GM19240 (cell line): ENCODE measurements at regions not wholly inside any gene's neighbourhood (a gene's known extent, or its start where the extent isn't known, plus 50 kb on each side); places are given as distances from the start of the nearest gene placed in this dataset.

Source experiments
- DNase-seq: peaks from one replicate; pipeline ENCODE4 v3.0.0; 2011; ENCODE audit warnings: low spot score; ENCODE audit not compliant: insufficient read length

DNA sequence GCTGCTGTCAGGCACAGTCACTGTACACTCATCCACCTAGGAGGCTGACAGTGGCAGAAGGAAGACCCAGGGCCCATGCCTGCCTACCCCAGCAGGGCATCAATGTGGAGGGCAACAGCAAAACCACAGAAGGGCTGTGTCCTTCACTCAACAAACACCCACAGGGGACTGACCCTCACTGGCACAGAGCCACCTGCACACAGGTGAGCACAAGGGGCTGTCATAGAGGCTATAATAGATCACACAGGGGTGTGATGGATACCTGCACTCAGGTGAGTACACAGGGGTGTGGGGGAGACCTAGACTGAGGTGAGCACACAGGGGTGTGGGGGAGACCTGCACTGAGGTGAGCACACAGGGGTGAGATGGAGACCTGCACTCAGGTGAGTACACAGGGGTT lies 132.8 kb upstream of the TCERG1L start:
- no peak for DNase-seq

DNA sequence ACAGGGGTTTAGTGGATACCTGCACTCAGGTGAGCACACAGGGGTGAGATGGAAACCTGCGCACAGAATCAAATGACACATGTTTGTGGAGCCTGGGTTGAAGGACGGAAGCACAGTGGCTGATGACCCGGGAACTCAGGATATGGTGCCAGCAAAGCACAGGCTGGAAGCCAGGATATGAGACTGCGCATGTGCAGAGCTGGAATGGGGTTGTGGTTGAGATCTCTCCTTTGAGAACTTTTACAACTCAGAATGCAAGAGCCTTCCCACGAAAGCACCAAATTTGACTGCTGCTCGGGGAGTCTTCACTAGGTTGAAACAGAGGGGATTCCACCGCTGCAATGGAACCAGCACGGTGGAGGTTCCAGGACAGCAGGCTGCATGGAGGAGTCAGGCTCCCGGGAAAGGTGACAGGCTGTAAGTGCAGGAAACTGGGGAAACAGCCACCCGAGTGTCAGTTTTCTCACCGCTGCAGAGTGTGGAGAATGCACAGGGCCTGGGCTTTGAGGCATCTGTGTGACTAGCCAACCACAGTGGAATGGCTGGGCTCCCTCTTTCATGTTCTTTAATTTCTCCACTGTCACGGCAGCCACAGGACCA lies 133.4 kb upstream of the TCERG1L start:
- DNase-seq, result no peak

DNA sequence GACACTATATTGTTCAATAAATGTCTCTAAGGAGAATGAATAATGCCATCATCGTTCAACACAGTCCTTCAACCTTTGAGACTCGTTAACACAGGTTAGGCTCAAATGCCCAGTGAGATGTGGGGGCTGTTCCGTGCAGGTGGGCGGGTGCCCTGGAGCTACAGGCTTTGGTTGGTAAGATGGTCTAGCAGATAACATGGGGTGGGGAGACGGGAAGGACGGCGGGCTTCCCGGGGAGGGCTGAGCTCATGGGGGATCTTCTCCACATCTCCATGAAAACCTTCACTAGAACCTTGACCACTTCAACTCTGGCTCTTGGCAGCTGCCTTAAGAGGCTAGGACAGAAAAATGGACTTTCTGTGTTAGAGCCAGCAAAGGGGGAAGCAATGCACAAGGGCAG lies 134.1 kb upstream of the TCERG1L start:
- no peak for DNase-seq

DNA sequence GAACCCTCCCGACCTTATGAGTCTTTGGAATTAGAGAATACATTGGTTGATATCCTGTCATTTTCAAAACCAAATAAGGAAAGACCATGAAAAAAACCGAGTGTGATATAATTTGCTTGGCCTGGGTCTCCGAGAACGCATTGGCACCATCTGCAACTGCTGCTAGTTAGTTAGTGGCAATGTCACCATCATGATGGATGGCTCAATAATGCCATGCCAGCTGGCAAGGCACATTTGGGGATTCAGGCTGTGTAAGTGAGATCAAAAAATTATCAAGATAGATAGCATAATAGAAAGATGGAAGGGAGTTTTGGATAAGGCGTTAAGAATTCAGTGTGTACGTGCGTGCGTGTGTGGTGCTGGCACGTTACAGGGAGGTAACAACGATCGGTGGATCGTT lies 134.7 kb upstream of the TCERG1L start:
- no peak for DNase-seq

DNA sequence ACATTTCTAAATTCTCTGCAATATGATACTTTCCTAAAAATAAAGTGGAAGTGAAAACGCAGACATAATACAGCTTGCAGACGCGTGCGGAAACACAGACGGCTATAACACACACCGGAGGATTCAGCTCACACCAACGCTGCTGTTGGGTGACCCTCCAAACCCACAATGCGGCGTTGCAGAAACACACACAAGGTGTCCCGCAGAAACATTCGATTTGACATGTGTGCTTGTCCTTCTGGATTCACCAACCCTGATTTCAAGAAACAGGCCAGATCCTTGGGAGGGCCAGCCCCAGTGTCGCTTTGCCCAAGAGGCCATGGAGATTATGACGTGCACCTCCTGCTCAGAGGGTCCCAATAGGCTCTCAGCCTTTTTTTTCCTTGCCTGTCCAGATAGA lies 136.7 kb upstream of the TCERG1L start:
- DNase-seq, result no peak

DNA sequence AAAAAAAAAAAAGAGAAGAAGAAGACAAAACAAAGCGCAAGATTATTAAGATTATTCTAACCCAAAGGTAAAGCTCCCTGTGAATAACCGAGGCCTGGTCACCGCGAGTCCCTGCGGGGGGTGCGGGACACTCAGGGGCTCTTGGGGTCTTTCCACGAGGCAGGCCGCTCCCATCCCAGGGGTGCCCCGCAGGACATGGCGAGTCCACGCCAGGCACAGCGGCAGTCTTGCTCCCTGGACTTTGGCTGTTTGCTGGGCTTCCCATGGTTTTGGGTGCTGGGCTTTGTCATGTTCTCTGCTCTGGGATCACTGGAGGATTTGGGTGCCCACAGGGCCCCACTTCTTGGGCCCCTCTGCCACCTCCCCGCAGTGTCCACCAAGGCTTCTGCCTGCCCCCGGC lies 137.4 kb upstream of the TCERG1L start:
- no peak for DNase-seq

DNA sequence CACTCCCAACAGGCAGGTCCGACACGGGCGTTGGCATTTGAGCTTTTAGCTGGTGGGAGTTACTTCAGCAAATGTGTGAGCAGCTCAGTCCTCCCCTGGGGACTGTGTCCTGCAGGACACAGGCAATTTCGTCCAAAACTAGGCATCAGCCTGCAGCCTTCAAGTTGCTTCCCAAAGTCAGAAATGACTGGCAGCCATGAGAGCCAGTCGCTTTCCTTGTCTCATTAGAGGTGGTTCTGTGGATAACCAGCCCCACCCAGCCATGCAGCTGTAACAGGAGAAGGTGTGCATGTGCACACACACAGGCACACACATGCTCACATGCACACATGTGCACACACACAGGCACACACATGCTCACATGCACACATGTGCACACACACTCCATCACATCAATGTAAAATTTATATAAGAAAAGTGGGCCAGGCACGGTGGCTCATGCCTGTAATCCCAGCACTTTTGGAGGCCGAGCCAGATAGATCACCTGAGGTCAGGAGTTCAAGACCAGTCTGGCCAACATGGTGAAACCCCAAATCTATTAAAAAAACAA lies 138.8 kb upstream of the TCERG1L start:
- no peak for DNase-seq

DNA sequence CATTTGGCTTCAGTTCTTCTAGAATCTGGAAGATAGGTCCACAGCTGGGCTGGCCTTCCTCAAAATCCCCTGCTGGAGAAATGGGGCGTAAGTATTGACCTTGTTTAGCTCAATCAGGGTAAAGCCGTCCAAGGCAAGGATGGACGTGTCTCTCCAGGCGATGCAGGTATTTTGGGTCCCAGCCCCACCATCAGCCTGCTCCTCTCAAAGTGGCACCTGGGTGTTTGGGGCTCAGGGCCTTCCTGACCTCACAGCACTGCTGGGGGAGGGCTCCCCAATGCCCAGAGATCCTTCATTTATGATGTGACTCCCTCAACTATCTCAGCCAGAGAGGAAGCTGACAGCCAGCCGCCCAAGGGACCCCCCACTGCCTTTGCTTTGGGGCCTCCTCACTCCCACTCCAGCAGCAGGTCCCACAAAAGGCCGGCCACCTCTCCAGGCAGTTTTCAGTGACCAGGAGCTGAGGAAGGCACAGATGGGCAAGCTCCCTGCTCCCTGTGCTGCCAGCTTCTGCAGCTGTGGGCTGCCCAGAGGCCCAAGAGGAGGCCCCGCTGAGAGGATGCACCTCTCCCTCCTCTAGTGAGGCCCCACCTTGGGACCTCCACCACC lies 140.0 kb upstream of the TCERG1L start:
- no peak for DNase-seq

DNA sequence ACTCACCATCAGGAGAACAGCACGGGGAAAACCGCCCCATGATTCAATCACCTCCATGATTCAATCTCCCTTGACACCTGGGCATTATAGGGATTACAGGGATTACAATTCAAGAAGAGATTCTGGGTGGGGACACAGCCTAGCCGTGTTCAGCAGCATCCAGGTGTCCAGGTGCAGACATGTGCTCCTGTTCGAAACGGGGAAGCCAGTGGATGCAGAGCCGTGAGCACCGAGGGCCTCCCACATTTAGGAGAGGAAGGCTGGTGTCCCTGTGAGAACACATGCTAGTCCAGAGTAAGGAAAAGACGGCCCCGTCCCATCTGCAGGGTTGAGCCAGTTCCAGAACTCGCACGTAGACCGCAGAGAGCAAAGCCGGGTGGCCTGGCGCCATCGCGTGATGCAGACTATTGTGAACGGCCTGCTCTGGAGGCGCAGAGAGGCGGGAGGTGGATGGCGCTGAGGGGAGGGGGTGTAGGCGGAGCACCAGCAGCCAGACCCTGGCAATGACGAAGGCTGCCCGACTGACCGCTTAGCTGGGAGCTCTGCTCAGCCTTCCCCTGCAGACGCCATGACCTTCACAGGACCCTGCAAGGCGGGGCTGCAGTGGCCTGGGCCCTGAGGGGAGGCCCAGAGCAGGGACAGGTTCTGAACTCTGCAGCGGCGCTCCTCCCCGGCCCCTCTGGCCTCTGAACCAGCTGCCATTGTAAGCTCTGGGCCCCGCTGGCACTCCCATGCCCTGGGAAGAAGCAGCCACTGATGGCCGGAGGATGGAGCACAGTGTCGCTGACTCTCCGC lies 141.6 kb upstream of the TCERG1L start:
- no peak for DNase-seq

DNA sequence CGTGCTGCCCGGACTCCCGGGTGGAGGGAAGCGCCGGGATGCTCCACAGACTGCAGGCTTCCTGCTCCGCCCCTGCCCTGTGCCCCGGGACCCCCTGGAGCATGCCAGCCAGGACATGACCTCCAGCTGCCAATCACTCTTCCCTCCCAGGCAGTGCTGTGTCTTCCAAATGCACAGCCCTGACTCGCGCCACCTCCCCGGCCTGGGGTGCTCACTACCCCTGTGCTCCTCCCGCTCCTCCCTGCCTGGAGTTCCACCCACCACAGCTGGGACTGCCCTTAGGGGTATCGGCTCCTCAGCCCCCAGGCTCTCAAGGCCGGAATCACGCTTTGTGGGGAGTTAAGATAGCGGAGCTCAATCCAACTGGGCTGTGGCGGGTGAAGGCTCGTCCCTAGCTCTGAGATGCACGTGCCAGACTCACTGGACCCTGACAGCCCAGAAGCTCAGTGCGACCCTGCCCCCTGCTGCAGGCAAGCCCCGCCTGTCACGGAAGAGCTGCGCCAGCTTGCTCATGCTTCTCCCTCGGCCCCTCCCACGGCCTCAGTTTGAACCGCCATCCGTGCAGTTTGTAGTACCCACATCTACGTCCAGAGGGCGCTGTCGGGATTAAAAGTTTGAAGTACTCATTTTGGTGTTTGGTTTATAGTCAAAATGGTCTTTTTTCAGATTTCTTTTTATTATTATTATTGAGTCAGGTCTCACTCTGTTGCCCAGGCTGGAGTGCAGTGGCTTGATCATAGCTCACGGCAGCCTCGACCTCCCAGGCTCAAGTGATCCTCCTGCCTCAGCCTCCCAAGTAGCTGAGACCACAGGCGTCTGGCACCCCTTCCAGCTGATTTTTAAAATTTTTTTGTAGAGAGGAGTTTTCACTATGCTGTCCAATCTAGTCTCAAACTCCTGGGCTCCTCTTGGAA lies 142.5 kb upstream of the TCERG1L start:
- no peak for DNase-seq

DNA sequence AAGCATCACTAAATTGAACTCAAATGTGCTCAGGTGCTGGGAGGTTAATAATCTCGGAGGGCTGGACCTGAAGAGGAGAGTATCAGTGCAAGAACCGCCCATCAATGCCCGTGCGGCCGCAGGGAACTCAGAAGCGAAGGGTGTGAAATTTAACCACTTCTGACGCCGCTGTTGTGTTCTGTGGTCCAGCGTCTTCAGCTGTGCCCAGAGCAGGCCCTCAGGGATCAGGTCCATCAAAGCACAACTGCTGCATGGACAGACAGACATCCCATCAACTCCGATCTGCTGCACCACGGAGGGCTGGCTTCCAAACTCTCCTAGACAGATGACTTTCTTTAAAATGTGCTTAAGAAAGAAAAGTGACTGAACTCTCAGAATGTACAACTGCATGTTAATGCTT lies 144.9 kb upstream of the TCERG1L start:
- no peak for DNase-seq

DNA sequence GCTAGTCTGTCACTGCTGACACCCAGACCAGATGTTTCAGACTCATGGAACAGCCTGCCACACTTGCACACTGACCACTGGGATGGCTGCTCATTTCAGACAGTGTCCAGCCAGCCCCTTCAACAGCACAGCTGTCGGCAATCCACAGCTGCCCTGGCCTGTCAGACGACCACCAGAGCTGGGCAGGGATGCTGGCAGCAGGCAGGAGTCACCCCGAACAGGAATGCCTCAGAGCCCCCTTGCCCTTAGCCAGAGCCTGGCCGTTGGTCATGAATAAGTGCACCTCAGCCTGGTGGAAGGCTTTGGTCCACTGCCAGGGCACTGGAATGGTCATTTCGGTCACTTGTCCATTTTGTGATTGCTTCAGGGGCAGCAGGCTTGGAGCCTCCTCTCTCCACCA lies 149.6 kb upstream of the TCERG1L start:
- DNase-seq, result no peak

DNA sequence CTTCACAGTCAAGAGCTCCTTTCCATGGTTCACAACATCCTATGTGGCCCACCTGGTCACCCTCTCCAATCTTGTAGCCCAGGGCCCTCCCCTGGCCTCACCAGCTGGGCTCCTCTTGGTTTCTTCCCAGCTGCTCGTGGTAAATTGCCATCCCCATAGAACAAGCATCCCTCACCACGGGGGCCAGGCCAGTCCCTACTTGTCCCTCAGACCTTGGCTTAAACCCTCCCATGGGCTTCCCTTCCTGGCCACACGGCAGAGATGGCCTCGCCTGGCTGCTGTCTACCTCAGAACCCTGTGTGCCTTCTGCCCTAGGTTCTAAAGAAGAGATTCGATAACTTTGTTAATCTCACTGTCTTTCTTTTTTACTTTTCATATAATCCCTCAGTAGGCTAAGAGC lies 153.3 kb upstream of the TCERG1L start:
- no peak for DNase-seq

DNA sequence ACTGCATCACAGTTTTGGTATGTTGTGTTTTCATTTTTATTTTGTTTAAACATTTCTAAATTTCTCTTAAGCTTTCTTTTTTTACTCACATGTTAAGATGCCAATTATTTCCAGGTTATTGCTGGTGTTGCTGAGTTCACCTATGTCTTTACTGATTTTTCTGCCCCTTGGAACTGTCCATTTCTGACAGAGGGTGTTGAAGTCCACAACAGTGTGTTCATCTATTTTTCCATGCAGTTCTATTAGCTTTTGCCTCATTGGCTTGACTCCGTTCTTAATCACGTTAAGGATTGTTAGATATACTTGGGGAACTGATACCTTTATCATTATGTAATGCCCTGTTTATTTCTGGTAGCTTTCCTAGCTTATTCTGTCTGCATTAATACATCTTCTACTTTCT lies 158.0 kb upstream of the TCERG1L start:
- no peak for DNase-seq

DNA sequence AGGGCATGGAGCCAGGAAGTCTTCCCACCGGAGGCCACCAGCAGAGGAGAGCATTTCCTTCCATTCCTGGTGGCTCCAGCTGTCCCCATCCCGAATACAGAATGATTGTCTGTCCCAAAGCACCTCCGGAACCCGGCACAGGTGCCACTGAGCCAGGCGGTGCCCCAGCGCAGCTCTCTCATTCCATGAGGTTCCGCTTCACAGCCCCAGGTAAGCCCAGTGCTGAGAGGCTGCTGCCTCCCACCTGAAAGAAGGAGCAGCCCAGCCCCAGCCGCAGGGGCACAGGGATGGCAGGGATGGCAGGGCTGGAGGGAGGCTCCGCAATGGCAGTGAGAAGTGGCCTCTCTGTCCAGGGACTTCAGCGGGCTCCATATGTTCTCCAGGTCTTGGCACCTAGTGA lies 162.1 kb upstream of the TCERG1L start:
- no peak for DNase-seq

DNA sequence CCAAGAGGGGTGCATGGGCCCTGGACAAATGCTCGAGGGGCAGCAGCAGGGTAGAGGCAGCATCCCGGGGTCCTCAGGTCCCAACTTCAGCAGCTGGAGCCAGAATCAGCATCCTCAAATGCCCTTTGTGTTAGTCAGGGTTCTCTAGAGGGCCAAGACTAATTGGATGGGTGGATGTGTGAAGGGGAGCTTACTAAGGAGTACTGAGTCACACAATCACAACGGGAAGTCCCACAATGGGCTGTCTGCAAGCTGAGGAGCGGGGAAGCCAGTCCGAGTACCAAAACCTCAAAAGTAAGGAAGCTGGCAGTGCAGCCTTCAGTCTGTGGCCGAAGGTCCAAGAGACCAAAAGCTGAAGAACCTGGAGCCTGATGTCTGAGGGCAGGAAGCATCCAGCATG lies 162.9 kb upstream of the TCERG1L start:
- no peak for DNase-seq

DNA sequence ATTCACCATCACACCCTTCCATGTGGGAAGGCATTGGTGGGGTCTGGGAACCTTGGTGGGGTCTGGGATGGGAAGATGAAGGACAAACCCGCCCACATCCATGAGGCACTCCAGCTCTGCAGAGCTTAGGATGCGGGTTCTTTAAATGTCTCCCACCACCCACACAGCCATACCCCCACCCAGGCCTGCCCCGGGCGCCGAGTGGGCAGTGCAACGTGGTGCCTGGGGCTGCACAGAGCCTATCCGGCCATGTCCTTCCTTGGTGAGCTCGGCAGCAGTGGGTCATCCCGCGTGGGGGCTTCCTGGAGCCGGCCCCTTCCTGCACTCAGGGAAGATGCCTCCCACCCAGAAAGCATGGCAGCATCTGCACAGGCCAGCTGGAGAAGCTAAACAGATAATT lies 163.5 kb upstream of the TCERG1L start:
- no peak for DNase-seq

DNA sequence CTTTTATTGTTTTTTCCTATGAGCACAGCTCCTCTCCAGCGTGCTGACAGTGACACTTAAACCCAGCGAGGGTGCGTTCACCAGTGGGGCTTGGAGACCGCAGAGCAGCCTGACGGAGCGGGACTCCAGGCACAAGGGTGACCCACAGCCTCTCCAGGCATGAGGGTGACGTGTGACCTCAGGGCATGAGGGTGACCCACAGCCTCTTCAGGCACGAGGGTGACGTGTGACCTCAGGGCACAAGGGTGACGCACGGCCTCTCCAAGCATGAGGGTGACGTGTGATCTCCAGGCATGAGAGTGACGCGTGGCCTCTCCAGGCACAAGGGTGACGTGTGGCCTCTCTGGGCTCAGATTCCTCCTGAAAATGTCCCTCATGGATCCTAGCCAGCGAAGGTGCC lies 164.3 kb upstream of the TCERG1L start:
- DNase-seq, result no peak

DNA sequence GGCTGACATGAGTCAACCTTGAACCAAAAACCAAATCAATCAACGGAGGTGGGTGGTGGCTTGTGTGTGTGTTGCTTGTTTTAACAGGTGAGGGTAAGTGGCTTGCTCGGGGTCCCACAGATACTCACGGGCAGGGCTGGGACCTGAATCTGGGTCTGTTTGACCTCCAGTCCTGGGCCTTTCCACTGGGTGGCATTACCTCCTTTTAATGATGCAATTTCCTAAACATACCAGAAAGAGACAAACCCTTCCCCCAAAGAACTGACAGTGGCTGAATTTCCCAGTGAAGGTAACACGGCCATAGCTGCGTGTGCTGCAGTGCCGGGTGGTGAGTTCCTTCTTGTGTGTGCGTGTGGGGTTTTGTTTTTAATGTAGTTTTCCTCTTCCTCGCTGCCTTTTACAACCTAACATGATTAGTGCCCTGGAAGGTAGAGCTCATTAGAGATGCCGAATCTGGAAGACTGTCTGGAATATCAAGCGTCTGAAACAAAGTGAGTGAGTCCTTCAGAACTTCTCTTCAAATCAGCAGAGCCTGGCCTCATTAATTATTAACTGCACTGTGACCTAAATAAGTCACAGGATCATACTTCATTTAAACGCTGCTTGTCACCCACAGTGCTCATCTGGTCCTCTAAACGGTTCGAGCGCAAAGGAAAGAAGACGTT lies 166.1 kb upstream of the TCERG1L start:
- no peak for DNase-seq

DNA sequence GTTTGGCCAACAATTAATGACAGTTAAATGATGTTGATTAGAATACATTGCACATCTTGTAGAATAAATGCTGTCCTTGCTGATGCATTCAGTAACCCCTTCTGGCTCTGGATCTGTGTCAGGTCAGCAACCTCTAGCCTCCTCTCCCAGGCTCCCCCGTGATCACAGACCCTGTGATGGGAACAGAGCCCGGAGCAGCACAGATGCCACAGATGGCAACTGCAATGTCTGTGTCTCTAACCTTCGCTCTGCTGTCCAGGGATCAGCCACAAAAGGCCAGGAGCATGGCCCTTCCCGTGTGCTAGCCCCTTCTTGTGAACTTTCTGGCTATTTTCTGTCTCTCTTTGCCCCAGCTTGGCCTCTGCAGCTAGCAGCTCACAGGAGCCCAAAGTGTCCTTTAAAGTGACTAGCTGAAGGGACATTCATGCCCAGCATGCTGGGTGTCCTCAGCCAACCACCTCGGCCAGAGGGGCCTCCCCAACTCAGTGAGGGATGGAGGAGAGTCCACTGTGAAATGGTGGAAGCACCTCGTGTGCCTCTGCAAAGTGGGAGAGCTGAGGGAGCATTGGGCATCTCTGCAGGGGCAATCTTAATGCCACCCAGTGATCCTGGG lies 167.0 kb upstream of the TCERG1L start:
- DNase-seq, result no peak

DNA sequence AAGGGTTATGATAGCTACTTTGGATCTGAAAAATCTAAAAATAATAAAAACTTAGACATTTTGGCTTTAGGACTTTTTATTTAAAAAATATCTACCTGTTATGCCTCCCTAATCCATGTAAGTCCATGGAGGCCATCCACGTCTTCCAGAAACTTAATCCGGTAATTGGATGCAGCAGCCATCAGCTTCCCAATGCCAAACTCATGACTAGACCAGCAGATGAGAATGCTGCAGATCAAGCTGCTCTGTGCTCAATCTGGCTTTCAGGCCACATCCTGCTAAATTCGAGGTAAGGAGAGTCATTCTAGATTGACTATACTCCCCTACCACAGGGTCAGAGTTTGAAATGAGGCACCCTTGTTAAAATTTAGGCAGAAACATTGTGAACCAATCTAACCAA lies 168.5 kb upstream of the TCERG1L start:
- no peak for DNase-seq
